SK-N-SH treated with all-trans-retinoic acid at 6 μM for 48 hours (cell line): ENCODE measurements at regions not wholly inside any gene's neighbourhood (a gene's known extent, or its start where the extent isn't known, plus 50 kb on each side); places are given as distances from the start of the nearest gene placed in this dataset.

Experiments
- ATAC-seq: fragments of 200-7000 bp; cut with Tn5 transposase; 3 replicates; pipeline ENCODE4 v1.9.1; 2020; ENCODE audit warnings: mild to moderate bottlenecking, moderate library complexity
- ARNTL ChIP-seq: fragments of 450-650 bp; formaldehyde crosslinking; IDR thresholded peaks from 2 replicates; pipeline ENCODE4 v1.5.0; 2020; ENCODE audit warnings: low read depth, mild to moderate bottlenecking, moderate library complexity, borderline replicate concordance
- CSDC2 ChIP-seq: fragments of 250-450 bp; sonication (Bioruptor Pico); IDR thresholded peaks from 2 replicates; pipeline ENCODE4 v1.5.0; 2020; ENCODE audit warnings: mild to moderate bottlenecking, moderate library complexity
- CSRNP3 ChIP-seq: fragments of 250-450 bp; sonication (Bioruptor Pico); IDR thresholded peaks from 2 replicates; pipeline ENCODE4 v1.5.1; 2021; ENCODE audit warnings: mild to moderate bottlenecking, moderate library complexity
- ESRRG ChIP-seq: fragments of 250-450 bp; sonication (Bioruptor Pico); IDR thresholded peaks from 2 replicates; pipeline ENCODE4 v1.6.1; 2021; ENCODE audit warnings: mild to moderate bottlenecking
- GLIS3 ChIP-seq: fragments of 250-450 bp; sonication (Bioruptor Pico); IDR thresholded peaks from 2 replicates; pipeline ENCODE4 v1.5.0; 2020; ENCODE audit warnings: mild to moderate bottlenecking, moderate library complexity
- ISL1 ChIP-seq: fragments of 250-450 bp; sonication (Bioruptor Pico); IDR thresholded peaks from 2 replicates; pipeline ENCODE4 v2.1.2; 2022; ENCODE audit warnings: mild to moderate bottlenecking, moderate library complexity
- OSR1 ChIP-seq: fragments of 250-450 bp; sonication (Bioruptor Pico); IDR thresholded peaks from 2 replicates; pipeline ENCODE4 v1.8.0; 2022; ENCODE audit warnings: moderate library complexity, mild to moderate bottlenecking, inconsistent platforms
- PATZ1 ChIP-seq: fragments of 250-450 bp; sonication (Bioruptor Pico); IDR thresholded peaks from 2 replicates; pipeline ENCODE4 v1.8.0; 2020; ENCODE audit warnings: mild to moderate bottlenecking, moderate library complexity, borderline replicate concordance
- POU6F1 ChIP-seq: fragments of 250-450 bp; sonication (Bioruptor Pico); IDR thresholded peaks from 2 replicates; pipeline ENCODE4 v1.8.0; 2021; ENCODE audit warnings: low read depth, mild to moderate bottlenecking, moderate library complexity, borderline replicate concordance
- PPARA ChIP-seq: fragments of 250-450 bp; sonication (Bioruptor Pico); IDR thresholded peaks from 2 replicates; pipeline ENCODE4 v1.5.0; 2020; ENCODE audit warnings: mild to moderate bottlenecking, borderline replicate concordance
- RARB ChIP-seq: fragments of 250-450 bp; sonication (Bioruptor Pico); IDR thresholded peaks from 2 replicates; pipeline ENCODE4 v1.8.0; 2021; ENCODE audit warnings: mild to moderate bottlenecking, moderate library complexity
- SNAI2 ChIP-seq: fragments of 250-450 bp; sonication (Bioruptor Pico); IDR thresholded peaks from 2 replicates; pipeline ENCODE4 v1.5.0; 2020; ENCODE audit warnings: mild to moderate bottlenecking, moderate library complexity
- TCF4 ChIP-seq: fragments of 250-450 bp; sonication (Bioruptor Pico); IDR thresholded peaks from 2 replicates; pipeline ENCODE4 v1.8.0; 2021; ENCODE audit warnings: mild to moderate bottlenecking, moderate library complexity, borderline replicate concordance
- TOX ChIP-seq: fragments of 250-450 bp; sonication (Bioruptor Pico); IDR thresholded peaks from 2 replicates; pipeline ENCODE4 v1.8.0; 2021; ENCODE audit warnings: mild to moderate bottlenecking, moderate library complexity, borderline replicate concordance
- ZC3H10 ChIP-seq: fragments of 250-450 bp; sonication (Bioruptor Pico); IDR thresholded peaks from 2 replicates; pipeline ENCODE4 v1.5.1; 2021; ENCODE audit warnings: mild to moderate bottlenecking, moderate library complexity
- ZFP3 ChIP-seq: fragments of 250-450 bp; sonication (Bioruptor Pico); IDR thresholded peaks from 2 replicates; pipeline ENCODE4 v1.5.0; 2020; ENCODE audit warnings: mild to moderate bottlenecking, moderate library complexity
- ZNF565 ChIP-seq: fragments of 450-650 bp; formaldehyde crosslinking; conservative IDR thresholded peaks from 2 replicates; pipeline ENCODE4 v1.5.0; 2020; ENCODE audit warnings: low read depth, mild to moderate bottlenecking, moderate library complexity
- ZNF70 ChIP-seq: fragments of 450-650 bp; formaldehyde crosslinking; IDR thresholded peaks from 2 replicates; pipeline ENCODE4 v1.5.0; 2020; ENCODE audit warnings: mild to moderate bottlenecking, moderate library complexity
- ZNF8 ChIP-seq: fragments of 450-650 bp; formaldehyde crosslinking; IDR thresholded peaks from 2 replicates; pipeline ENCODE4 v1.5.0; 2020; ENCODE audit warnings: mild to moderate bottlenecking, moderate library complexity
- TF ChIP-seq, protein P1 (sequence below): fragments of 250-450 bp; sonication (Bioruptor Pico); IDR thresholded peaks from 2 replicates; pipeline ENCODE4 v1.5.0; 2020; ENCODE audit warnings: mild to moderate bottlenecking, moderate library complexity

- 0 out of 2 replicates have a peak, but pooled peaks have one; percentile 40 for TF ChIP-seq PATZ1 (CRISPR knock-in tag)
- TF ChIP-seq ESRRG (CRISPR knock-in tag): no peak
- TF ChIP-seq POU6F1: no peak
- TF ChIP-seq TCF4 (CRISPR knock-in tag): no peak
- no peak for TF ChIP-seq TOX
- no peak for TF ChIP-seq PPARA
- TF ChIP-seq ZFP3: no peak
Measured at GRCh38 chr1:55974714-55975441, 604.5 kb downstream of the PLPP3 start (continued).

GRCh38 chr1:55970526-55971110, 608.7 kb downstream of the PLPP3 start:
- no peak for TF ChIP-seq POU6F1
- no peak for ATAC-seq

DNA sequence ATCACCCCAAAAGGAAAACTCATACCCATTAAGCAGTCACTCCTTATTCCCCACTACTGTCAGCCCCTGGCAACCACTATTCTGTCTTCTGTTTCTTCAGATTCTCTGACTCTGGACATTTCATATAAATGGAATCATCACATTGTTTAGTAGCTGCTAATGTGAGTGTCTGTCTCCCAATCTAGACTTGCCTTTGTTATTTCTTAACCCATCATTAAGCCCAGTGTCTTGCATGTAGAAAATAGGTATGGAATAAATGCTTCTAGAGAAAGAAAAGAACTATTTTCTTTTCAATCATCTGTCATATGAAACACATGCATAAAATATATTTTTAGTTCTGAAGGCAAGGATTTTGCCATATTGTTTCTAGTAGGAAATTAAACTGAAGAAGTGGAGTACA, 610.0 kb downstream of the PLPP3 start:
- ATAC-seq: no peak
- TF ChIP-seq CSDC2 (no peak), RARB (CRISPR knock-in tag) (no peak), CSRNP3 (CRISPR knock-in tag) (no peak), ISL1 (CRISPR knock-in tag) (no peak), ZFP3 (no peak), ARNTL (CRISPR knock-in tag) (no peak), POU6F1 (no peak), ZC3H10 (CRISPR knock-in tag) (no peak), ZNF8 (no peak), PPARA (no peak), ZNF565 (CRISPR knock-in tag) (no peak), PATZ1 (CRISPR knock-in tag) (no peak), TCF4 (CRISPR knock-in tag) (no peak), GLIS3 (CRISPR knock-in tag) (no peak), ESRRG (CRISPR knock-in tag) (no peak), OSR1 (CRISPR knock-in tag) (no peak), TOX (no peak), SNAI2 (CRISPR knock-in tag) (no peak), ZNF70 (CRISPR knock-in tag) (no peak)
- TF ChIP-seq, protein P1, sequence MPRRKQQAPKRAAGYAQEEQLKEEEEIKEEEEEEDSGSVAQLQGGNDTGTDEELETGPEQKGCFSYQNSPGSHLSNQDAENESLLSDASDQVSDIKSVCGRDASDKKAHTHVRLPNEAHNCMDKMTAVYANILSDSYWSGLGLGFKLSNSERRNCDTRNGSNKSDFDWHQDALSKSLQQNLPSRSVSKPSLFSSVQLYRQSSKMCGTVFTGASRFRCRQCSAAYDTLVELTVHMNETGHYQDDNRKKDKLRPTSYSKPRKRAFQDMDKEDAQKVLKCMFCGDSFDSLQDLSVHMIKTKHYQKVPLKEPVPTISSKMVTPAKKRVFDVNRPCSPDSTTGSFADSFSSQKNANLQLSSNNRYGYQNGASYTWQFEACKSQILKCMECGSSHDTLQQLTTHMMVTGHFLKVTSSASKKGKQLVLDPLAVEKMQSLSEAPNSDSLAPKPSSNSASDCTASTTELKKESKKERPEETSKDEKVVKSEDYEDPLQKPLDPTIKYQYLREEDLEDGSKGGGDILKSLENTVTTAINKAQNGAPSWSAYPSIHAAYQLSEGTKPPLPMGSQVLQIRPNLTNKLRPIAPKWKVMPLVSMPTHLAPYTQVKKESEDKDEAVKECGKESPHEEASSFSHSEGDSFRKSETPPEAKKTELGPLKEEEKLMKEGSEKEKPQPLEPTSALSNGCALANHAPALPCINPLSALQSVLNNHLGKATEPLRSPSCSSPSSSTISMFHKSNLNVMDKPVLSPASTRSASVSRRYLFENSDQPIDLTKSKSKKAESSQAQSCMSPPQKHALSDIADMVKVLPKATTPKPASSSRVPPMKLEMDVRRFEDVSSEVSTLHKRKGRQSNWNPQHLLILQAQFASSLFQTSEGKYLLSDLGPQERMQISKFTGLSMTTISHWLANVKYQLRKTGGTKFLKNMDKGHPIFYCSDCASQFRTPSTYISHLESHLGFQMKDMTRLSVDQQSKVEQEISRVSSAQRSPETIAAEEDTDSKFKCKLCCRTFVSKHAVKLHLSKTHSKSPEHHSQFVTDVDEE (CRISPR knock-in tag): no peak
- TF ChIP-seq, all 23 proteins: peak for 0
